LNCaP clone FGC (cell line): ENCODE measurements at regions not wholly inside any gene's neighbourhood (a gene's known extent, or its start where the extent isn't known, plus 50 kb on each side); places are given as distances from the start of the nearest gene placed in this dataset.

ENCODE experiments used
- DNase-seq: peaks from one replicate; pipeline ENCODE4 v3.0.0-alpha.2; 2011; ENCODE audit warnings: low read depth
- H3K4me3 ChIP-seq: 2 replicates; pipeline ENCODE4 v1.5.1; 2011; ENCODE audit warnings: mild to moderate bottlenecking, low read depth, low read length, control low read depth
- TF ChIP-seq, protein P1 (sequence below): IDR thresholded peaks from 2 replicates; pipeline ENCODE4 v1.5.1; 2012; ENCODE audit warnings: mild to moderate bottlenecking; ENCODE audit not compliant: control insufficient read depth, insufficient read depth; ENCODE audit errors: extremely low read depth

DNA sequence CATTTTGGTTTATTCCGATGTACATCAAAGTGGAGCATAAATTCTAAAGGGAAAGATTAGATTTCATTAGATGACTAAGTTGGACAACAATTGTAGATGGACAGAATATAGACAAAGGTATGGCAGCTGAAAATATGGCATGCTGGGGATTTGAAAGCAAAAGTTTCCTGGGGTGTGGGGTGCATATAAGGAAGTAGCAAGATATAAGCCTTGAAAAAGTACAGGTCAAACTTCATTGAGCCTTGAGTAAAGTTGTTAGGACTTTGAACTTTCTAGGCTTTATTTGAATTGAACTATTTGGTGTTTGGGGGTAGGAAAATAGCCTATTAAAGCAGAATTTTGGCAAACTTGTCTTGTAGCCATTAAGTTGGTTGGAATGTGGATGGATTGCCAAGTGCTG, 75.8 kb upstream of the KCNJ16 start:
- no peak overlapping the region for H3K4me3 ChIP-seq
- TF ChIP-seq, protein P1, sequence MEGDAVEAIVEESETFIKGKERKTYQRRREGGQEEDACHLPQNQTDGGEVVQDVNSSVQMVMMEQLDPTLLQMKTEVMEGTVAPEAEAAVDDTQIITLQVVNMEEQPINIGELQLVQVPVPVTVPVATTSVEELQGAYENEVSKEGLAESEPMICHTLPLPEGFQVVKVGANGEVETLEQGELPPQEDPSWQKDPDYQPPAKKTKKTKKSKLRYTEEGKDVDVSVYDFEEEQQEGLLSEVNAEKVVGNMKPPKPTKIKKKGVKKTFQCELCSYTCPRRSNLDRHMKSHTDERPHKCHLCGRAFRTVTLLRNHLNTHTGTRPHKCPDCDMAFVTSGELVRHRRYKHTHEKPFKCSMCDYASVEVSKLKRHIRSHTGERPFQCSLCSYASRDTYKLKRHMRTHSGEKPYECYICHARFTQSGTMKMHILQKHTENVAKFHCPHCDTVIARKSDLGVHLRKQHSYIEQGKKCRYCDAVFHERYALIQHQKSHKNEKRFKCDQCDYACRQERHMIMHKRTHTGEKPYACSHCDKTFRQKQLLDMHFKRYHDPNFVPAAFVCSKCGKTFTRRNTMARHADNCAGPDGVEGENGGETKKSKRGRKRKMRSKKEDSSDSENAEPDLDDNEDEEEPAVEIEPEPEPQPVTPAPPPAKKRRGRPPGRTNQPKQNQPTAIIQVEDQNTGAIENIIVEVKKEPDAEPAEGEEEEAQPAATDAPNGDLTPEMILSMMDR = no peak

DNA sequence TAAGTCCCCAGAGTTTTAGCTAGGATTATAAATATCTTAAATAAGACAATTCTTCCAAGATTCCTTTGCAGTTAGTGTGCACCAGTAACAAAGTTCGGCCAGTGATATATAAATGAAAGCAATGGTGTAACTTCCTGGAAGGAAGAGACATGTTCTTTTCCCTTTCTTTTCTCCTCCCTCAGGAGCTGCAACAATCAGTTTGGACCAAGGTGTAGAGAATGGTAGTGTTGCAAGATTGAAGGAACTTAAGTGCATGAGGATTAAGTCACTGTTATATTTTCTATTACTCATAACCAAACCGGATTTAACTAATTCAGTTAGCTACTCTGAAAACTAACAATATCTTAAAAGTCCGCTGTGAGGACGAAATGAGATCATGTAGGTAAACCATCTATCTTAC, 68.9 kb upstream of the KCNJ16 start:
- no peak overlapping the region for H3K4me3 ChIP-seq
- no peak for DNase-seq
- TF ChIP-seq, protein P1 = no peak

More for the DNA sequence above, 75.8 kb upstream of the KCNJ16 start:
- DNase-seq = no peak

DNA sequence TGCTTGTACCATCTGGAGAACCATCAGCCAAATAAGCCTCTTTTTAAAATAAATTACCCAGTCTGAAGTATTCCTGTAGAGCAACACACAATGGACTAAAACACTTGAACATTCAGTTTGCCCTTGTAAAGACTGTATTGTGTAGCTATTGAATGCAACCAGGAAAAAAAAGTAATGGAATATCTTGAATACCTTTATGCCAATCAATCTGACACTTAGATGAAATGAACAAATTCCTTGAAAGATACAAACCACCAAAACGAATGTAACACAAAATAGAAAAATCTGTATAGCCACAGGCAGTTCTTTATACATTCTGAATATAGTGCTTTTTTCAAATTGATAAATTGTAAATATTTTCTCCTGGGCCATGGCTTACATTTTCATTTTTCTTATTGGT, 63.3 kb upstream of the KCNJ16 start:
- DNase-seq = no peak
- H3K4me3 ChIP-seq = no peak overlapping the region
- TF ChIP-seq, protein P1 = no peak

DNA sequence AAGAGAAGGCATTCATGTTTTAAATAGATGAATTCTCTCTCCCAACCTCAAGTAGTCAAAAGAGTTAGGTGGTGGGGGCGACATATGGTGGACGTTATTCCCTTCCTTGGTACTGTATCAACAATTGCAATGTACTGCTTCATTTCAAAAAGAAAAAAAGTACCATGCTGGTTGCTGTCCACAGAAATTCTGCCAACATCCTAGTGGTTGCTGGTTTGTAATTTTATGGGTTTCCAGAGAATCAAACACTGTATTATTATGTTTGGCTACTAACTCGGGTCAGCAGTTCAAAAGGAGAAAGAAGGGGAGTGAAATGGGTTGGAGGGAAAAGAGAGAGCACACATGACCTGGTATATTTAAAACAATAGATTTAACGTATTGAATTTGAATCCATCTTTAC, 61.1 kb upstream of the KCNJ16 start:
- H3K4me3 ChIP-seq = no peak overlapping the region
- TF ChIP-seq, protein P1 = no peak
- no peak for DNase-seq

DNA sequence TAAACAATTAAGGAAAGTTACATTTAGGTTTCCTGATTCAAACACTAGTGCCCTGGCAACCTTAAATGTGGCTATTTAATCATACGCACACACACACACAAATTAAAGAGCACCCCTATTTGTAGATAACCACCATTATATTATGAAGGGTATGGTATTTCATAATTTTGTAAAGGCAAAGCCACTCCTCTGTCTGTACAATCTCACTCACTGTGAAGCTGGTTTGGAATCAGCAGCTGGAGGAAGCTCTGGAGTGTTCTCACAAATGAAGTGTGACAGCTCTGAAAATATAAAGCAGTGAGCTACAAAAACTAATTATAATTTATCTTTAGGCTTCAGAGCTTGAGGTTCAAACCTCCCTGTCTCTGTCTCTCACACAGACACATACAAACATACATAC, 57.9 kb upstream of the KCNJ16 start:
- no peak overlapping the region for H3K4me3 ChIP-seq
- TF ChIP-seq, protein P1 = no peak
- no peak for DNase-seq

DNA sequence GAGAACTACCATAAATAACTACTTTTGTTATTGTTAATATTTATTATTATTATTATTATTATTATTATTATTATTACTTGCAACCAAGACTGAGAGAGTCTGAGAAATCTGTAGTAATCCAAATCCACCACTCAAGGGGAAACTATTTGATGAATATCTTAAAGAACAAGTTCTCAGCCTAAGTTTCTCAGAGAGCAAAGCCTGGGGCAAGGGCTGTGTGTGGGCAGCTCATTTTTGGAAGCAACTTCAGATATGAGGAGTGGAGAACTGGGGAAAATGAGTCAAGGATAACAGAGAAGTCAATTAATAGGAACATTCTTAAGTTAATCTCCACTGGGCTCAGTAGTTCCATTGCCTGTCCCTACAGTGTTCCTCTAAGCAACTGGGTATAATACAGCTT, 57.1 kb upstream of the KCNJ16 start:
- H3K4me3 ChIP-seq = no peak overlapping the region
- TF ChIP-seq, protein P1 = no peak
- DNase-seq = no peak

DNA sequence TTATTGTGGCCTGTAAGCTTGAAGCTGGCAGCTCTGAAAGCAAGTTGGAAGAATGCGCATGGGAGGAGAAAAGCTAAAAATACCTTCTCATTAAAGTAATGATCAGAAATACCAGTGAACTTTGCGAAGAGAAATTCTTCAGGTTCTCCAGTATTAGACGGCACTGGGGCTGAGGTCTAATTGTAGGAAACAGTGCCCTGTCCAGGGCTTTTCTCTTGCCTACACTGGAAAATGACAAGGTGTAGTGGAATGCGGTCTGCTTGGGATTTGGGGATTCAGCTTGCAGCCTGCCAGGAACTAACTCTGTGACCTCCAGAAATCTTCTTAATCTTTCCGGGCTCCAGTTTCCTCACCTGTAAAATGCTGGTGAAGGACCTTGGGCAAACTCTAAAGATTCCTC, 53.3 kb upstream of the KCNJ16 start:
- no peak overlapping the region for H3K4me3 ChIP-seq
- DNase-seq = no peak
- TF ChIP-seq, protein P1 = no peak
